ENCODE measurements at regions not wholly inside any gene's neighbourhood (a gene's known extent, or its start where the extent isn't known, plus 50 kb on each side); places are given as distances from the start of the nearest gene placed in this dataset.
"Not testable (repeated sequence)": the region's sequence is repeated elsewhere in the genome, so short reads cannot be mapped to it uniquely, and the experiment has no call there.

GRCh38 chr10:38267555-38267954 lies 173.4 kb downstream of the ZNF37A start:
- H3K27ac ChIP-seq, H3K9me3 ChIP-seq, H3K36me3 ChIP-seq, H3K4me3 ChIP-seq, H3K4me1 ChIP-seq, ATAC-seq, H3K27me3 ChIP-seq: not testable (repeated sequence)
- 63 to 67% methylated on average over 4 to 6 of the region's 6 CpGs for WGBS, 2 donors (ENCODE audit: low coverage in 1 of 2)

- not testable (repeated sequence) for H3K4me3 ChIP-seq, H3K4me1 ChIP-seq, H3K27ac ChIP-seq, ATAC-seq, H3K36me3 ChIP-seq, H3K27me3 ChIP-seq, H3K9me3 ChIP-seq
- WGBS, 2 donors (ENCODE audit: low coverage in 1 of 2), result 53 to 61% methylated on average over 3 of the region's 3 CpGs
These were observed 176.9 kb downstream of the ZNF37A start for GRCh38 chr10:38271031-38271430.

- H3K27me3 ChIP-seq, H3K9me3 ChIP-seq, H3K4me3 ChIP-seq, ATAC-seq, H3K27ac ChIP-seq, H3K4me1 ChIP-seq, H3K36me3 ChIP-seq: not testable (repeated sequence)
- 70 to 81% methylated on average over 2 of the region's 2 CpGs for WGBS, 2 donors (ENCODE audit: low coverage in 1 of 2)
These were observed 180.7 kb downstream of the ZNF37A start for GRCh38 chr10:38274879-38275278.

- not testable (repeated sequence) for H3K36me3 ChIP-seq, H3K27ac ChIP-seq, H3K27me3 ChIP-seq, H3K9me3 ChIP-seq, ATAC-seq, H3K4me3 ChIP-seq, H3K4me1 ChIP-seq
- WGBS, 2 donors (ENCODE audit: low coverage in 1 of 2), result no CpG with 5 or more reads among the region's 2 CpGs
These were observed 198.4 kb downstream of the ZNF37A start for GRCh38 chr10:38292560-38292959.

GRCh38 chr10:38310111-38310510 lies 216.0 kb downstream of the ZNF37A start:
- ATAC-seq, H3K4me3 ChIP-seq, H3K27ac ChIP-seq, H3K27me3 ChIP-seq, H3K9me3 ChIP-seq, H3K4me1 ChIP-seq, H3K36me3 ChIP-seq: not testable (repeated sequence)
- 79 to 81% methylated on average over 4 to 5 of the region's 5 CpGs for WGBS, 2 donors (ENCODE audit: low coverage in 1 of 2)

- not testable (repeated sequence) for H3K36me3 ChIP-seq, H3K4me1 ChIP-seq, H3K9me3 ChIP-seq, ATAC-seq, H3K27ac ChIP-seq, H3K27me3 ChIP-seq, H3K4me3 ChIP-seq
- WGBS, 2 donors (ENCODE audit: low coverage in 1 of 2), result 62 to 66% methylated on average over 4 of the region's 4 CpGs
These were observed 221.1 kb downstream of the ZNF37A start for GRCh38 chr10:38315090-38315805.

GRCh38 chr10:38321393-38321792 lies 227.3 kb downstream of the ZNF37A start:
- H3K27me3 ChIP-seq, H3K27ac ChIP-seq, H3K4me1 ChIP-seq, H3K4me3 ChIP-seq, H3K9me3 ChIP-seq, ATAC-seq, H3K36me3 ChIP-seq: not testable (repeated sequence)
- 76 to 81% methylated on average over 4 to 5 of the region's 8 CpGs for WGBS, 2 donors (ENCODE audit: low coverage in 1 of 2)

- H3K36me3 ChIP-seq, ATAC-seq, H3K27ac ChIP-seq, H3K27me3 ChIP-seq, H3K4me1 ChIP-seq, H3K9me3 ChIP-seq, H3K4me3 ChIP-seq: not testable (repeated sequence)
- 74 to 76% methylated on average over 2 of the region's 2 CpGs for WGBS, 2 donors (ENCODE audit: low coverage in 1 of 2)
These were observed 236.2 kb downstream of the ZNF37A start for GRCh38 chr10:38330306-38330705.

- not testable (repeated sequence) for H3K27ac ChIP-seq, H3K36me3 ChIP-seq, H3K4me3 ChIP-seq, H3K4me1 ChIP-seq, H3K27me3 ChIP-seq, H3K9me3 ChIP-seq, ATAC-seq
- WGBS, 2 donors (ENCODE audit: low coverage in 1 of 2), result 90% methylated on average over 2 of the region's 2 CpGs; no CpG with 5 or more reads in 1 of the 2 donors
These were observed 237.0 kb downstream of the ZNF37A start for GRCh38 chr10:38331106-38331505.

GRCh38 chr10:38333699-38334098 lies 239.6 kb downstream of the ZNF37A start:
- WGBS, 2 donors (ENCODE audit: low coverage in 1 of 2), result 46 to 48% methylated on average over 1 to 3 of the region's 4 CpGs
- H3K4me3 ChIP-seq, H3K27ac ChIP-seq, H3K9me3 ChIP-seq, ATAC-seq, H3K36me3 ChIP-seq, H3K4me1 ChIP-seq, H3K27me3 ChIP-seq: not testable (repeated sequence)

GRCh38 chr10:38350645-38351044 lies 256.5 kb downstream of the ZNF37A start:
- WGBS, 2 donors (ENCODE audit: low coverage in 1 of 2), result no CpG with 5 or more reads among the region's 1 CpG

GRCh38 chr10:38354410-38354809 lies 260.3 kb downstream of the ZNF37A start:
- H3K36me3 ChIP-seq, ATAC-seq, H3K4me3 ChIP-seq, H3K27me3 ChIP-seq, H3K4me1 ChIP-seq, H3K9me3 ChIP-seq, H3K27ac ChIP-seq: not testable (repeated sequence)
- WGBS, 2 donors (ENCODE audit: low coverage in 1 of 2), result 94% methylated on average over 1 of the region's 3 CpGs; no CpG with 5 or more reads in 1 of the 2 donors

More at GRCh38 chr10:38350645-38351044, 256.5 kb downstream of the ZNF37A start:
- H3K27ac ChIP-seq, H3K4me3 ChIP-seq, H3K9me3 ChIP-seq, ATAC-seq, H3K36me3 ChIP-seq, H3K27me3 ChIP-seq, H3K4me1 ChIP-seq: not testable (repeated sequence)

Measured in gastroesophageal sphincter (tissue), 4 donors.